ENCODE measurements at regions not wholly inside any gene's neighbourhood (a gene's known extent, or its start where the extent isn't known, plus 50 kb on each side); places are given as distances from the start of the nearest gene placed in this dataset.

DNA sequence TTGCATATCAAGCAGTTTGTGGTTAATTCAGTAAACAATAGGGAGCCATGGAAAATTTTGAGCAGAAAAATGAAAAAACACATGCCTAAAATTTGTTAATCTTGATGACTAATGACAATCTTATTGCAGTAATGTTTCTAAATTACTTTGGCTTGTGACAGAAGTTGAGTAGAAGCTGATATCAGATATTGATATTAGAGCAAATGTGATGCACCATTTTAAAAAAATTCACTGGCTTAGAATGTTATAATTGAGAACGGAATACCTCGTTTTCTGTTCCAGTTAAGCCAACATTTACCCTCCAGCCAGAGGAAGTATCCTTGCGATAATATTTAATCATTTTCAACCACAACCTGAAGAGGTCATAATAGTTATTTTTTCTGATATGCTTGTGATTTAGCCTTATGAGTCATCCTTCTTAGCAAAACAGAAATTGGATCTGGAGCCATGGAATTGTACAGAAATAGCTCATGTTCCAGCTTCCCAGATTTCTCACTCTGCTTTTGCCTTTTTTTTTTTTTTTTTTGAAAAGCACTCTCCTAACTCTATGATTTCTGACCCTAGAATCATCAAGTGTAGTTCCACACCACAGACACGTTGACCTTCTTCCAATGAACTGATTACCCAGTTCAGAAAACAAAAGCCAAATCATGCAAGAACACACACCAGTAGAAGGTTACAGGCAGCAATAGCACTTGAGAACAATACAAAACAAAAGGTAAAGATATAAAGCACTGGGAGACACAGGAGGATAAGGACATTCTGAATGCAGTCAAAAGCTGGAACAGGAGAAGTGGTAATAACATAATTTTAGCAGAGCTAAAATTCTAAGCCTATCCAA, 96.8 kb upstream of the PHYHIPL start:
- DNase-seq (ENCODE audit: extremely low read depth, low read depth) = no peak

DNA sequence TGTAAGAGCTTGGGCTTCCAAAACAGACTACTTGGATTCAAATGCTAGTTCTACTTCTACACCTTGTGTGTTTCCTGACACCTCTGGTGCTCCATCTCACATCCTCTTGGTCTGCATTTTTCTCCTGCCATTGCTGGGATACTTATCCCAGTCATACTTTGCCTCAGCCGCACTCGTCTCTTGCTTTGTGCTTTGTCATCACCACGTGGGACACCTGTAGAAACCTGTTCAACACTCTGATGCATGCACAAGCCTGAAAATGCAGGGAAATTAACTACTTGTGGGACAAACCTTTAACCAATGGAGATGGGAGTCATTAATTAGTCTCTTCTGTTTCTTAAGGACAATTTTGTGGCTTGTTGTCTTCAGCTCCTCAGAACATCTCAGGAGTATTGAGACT, 94.2 kb upstream of the PHYHIPL start:
- no peak for DNase-seq (ENCODE audit: extremely low read depth, low read depth)

DNA sequence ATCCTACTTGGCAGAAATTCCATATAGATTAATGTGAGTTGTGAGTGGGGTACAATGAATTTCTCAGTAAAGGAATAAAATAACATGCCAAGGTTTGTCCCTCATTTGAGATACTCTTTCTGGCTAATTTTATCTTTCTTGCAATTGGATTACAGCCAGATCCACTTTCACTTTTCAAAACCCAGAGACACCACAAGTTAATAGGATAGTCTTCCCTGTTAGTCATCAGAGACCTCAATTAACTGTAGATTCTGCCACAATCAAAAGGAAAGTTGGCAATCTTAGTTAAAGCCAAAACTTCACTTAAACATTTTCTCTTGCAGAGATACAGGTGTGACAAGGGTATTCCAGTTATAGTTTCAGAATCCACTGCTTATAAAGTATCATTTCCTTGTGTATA, 91.4 kb upstream of the PHYHIPL start:
- no peak for DNase-seq (ENCODE audit: extremely low read depth, low read depth)

DNA sequence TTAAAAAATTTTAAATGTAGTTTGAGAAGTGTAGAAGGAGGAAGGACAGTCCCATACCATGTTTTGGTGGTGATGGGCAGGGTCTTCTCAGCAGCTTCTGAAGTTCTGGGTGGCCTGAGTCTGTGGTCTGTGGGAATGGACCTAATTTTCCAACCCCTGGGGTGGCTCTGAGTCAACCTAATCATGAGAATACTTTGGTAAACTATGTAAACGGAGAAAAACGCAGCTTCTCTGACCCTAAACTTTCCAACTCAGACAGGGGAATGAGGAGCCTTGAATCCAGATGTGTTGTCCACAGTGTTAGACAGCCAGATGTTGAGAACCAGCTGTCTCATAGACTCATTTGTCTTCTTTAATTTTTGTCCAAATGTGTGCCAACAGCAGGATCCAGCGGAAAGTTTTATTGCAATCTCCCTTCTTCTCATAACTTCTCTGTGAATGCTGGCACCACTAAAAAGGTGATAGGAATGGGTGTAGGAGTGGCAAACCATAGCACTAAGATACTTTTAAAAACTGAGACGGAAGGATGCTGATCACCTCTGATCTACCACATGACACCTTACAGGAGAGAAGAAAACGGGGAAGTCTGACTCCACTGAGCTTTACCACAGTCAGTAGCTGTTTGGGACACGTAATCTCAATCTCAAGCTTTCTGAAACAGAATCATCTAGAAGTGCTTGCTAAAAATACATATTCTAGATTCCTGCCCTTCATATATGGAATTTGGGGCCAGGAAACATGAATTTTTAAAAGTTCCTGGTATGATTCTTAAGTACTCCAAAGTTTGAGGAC, 90.5 kb upstream of the PHYHIPL start:
- no peak for DNase-seq (ENCODE audit: extremely low read depth, low read depth)

DNA sequence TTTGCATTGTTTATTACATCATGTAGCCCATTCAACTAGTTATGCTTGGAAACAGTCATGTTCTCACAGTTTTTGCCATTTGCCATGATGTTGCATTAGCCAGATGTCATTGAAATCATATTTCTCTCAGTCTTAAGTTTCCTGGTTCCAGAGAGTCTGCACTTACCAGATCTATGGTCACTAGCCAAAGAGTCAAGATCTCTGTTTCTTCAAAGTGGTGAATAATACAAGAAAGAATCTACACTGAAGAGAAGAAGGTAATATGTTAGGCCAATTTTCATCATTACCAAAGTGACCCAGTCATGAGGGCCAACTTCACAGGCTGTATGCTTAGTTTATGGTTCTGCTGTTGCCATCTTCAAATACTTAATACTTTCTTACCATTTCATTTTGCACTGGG, 89.0 kb upstream of the PHYHIPL start:
- DNase-seq (ENCODE audit: extremely low read depth, low read depth) = no peak

DNA sequence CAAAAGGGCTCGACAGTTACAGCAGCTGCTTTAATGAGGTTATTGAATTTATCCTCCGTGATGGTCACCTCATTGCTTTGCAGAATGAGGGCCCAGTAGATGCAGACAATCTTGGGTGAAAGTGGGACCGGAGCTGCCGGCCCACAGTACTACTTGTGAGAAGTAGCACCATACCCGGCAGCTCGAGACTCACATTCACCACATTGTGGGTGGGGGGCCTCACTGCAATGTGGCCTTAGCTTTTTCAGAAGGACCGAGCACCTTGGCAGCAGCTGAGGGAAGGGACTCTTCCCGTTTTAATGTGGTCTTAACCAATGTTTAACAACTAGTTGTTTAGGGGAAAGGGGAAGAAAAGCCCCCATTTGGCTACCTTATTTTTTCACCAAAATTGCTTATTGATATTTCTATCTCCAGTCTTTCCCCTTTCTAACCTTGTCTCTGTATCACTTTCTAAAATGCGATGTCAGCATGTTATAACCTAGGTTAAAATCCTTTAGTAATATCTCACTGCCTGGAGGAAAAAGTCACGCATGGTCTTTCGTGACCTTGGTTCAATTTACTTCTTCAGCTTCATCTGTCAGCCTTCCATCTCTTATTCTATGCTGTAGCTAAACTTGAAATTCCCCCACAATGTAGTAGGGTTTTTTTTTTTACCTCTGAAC, 87.4 kb upstream of the PHYHIPL start:
- DNase-seq (ENCODE audit: extremely low read depth, low read depth) = no peak

DNA sequence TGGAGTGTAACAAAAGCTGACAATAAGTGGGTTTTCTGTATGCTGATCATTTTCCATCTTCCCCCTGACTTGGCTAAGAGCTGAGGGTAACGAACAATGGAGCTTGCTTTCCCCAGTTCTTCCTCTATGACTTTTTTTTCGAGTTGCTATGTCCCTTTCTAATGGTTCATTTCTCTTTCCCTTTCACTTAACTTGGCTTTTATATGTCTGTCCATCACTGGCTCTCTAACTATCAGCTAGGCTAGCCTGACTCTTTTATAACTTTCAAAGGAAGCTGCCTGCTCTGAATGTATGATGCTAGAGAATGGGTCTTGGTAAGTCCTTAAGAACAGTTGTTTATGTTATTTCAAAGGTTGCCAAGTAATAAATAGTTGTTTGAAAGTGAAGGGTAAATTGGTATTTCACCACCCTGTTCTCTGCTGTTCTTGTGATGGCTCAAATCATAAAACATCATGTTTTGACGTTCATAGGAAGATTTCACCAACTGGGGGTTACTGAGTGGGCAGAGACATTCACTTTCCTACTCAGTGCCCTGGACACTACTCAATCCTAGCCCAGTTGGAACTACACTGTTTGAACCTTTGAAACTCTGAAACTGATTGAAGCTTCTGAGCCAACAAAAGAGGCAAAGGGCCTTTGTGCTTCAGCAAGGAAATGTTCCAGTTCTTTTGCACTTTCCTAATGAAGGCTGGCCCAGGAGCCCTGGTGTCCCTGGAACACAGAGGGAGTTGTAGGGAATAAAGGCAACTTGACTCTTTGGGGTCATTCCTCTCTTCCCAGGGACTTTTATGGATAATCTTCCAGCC, 85.4 kb upstream of the PHYHIPL start:
- no peak for DNase-seq (ENCODE audit: extremely low read depth, low read depth)

DNA sequence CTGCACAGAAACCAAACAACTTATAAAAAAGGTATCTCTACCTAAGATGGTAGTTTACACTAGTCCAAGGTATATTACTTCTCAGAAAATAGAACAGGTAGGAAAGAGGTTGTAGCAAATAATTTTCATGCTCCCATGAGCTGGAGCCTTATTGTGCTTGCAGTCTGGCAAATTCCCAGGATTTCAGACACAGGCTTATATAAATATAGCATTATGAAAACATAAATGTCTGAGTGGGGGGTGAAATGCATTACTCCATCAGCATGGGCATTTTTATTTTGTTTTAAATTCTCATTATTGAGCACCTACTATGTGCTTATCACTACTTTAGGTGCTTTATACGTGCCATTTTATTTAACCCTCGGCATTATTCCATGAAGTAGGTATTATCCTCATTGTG, 83.0 kb upstream of the PHYHIPL start:
- DNase-seq (ENCODE audit: extremely low read depth, low read depth) = no peak

DNA sequence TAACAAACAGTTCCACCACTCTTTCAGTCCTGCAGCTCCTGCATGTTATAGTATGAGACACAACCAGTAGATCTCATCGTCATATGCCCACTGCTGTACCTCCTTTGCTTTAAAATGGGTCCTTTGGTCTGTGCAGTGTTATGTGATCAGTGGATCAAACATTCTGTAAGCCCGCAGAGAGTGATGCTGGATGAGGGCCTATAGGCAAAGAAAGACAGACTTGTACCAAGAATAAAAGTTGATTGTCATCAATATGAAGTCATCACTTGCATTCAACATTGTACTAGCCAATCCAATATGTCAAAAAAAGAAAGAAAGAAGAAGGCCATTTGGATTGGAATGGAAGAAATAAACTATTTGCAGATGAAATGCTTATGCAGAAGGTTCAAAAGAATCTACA, 79.8 kb upstream of the PHYHIPL start:
- no peak for DNase-seq (ENCODE audit: extremely low read depth, low read depth)

DNA sequence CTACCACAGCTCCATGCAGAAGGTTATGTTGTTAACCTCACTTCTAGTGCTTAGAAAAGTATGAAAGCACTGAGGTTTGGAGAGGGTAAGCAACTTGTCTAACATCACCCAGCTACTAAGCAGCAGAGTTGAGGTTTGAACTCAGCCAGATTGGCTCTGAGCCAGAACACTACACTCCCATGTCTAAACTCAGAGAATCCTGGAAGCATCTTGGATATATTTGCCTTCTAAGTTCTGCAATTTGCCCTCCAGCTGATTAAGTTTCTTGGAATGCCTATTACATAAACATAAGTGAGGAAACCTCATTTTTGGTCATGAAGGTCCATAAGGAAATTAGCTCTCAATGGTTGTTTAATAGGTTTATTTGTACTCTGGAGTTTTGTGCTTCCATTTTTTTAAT, 78.1 kb upstream of the PHYHIPL start:
- no peak for DNase-seq (ENCODE audit: extremely low read depth, low read depth)

DNA sequence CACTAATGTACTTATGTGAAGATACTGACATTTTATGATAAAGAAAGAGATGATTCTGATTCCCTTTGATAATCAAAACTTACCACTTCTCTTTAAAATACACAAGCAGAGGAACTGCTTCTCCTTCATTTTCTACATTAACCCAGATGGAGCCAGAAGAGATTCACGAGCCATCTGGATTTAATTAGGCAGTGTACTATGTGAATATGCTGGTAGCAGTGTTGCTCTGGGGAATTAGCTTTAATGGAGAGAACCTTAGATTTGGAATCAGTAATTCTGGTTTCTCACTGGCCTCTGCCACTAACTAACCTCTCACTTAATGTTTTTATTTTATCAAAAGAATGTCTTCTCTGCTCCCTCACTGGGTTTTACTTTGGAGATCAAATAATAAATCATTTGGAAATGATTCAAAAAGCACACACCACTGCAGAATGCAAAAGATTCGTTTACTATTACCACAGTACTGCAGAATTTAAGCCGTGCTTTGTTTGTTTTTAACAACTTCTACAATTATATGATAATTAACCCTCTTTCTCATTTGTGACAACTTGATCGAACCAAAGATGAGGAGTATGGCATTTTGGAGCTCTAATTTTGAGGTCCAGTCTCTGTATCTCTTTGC, 77.5 kb upstream of the PHYHIPL start:
- no peak for DNase-seq (ENCODE audit: extremely low read depth, low read depth)

DNA sequence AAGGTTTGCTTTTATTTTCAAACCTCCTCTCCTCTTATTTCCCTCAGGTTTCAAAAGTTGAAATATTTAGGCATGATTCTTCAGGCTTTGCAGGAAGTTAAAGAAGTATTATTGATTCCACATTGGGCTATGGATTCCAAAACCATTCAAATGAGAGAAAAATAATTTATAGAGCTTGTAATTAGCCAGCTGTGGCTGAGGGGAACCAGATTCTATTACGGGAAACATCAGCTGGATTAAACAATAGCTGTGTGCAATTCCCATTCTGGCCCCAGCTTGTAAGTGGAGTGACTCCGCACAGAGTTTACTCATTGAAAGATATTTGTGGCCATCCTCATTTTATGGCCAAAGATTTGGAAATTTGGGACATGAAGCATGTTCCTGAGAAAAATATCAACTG, 77.0 kb upstream of the PHYHIPL start:
- DNase-seq (ENCODE audit: extremely low read depth, low read depth) = no peak

DNA sequence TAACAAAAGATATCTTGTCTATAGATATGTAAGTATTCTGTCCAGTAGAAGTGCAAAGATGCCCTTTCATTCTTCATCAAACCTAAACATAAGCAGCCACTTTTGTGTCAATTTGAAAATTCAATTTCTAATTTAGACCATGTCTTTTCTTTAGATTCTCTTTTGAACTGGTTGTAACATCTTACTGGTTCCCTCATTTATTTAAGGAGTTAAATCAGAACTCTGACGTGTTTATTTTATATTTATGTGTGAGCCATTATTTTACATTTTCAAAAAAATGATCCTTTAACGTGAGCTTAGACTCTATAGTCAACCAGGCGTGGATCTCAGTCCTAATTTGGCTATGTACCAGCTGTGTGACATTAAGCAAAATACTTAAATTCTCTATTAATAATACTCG, 74.0 kb upstream of the PHYHIPL start:
- DNase-seq (ENCODE audit: extremely low read depth, low read depth) = no peak

DNA sequence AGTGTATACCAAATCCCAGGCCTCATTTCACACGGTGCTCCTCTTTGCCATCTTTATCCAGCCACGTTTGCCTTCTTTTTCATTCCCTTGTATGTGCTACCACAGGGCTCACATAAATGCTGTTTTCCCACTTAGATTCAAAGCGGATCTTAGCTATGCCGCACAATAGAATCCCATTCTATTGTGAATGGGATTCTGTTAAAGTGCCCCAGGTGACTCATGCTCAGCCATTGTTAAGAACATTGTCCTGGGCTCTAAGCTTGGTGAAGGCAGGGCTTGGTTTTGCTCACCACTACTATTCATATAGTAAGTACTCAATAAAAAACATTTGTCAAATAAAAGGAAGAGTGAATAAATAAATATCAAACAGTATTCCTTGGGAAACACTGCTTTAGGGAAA, 72.3 kb upstream of the PHYHIPL start:
- no peak for DNase-seq (ENCODE audit: extremely low read depth, low read depth)

DNA sequence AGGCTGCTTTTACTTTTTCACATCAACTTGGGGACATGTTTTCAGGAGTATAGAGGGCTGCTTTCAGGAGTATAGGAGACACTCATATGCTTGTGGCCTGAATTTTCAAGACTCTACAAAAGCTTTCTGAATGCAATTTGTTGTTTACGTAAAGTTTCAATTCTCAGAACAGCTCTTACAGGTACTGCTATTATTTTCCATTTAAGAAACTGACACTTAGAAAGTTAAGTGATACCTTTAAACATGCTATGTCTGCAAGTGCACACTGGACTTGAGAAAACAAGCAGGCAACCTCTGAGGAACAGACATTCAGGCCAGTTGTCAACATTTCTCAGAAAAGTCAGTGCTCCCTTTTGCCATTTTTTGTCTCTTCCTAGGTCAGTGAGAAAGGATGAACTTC, 70.0 kb upstream of the PHYHIPL start:
- DNase-seq (ENCODE audit: extremely low read depth, low read depth) = no peak

DNA sequence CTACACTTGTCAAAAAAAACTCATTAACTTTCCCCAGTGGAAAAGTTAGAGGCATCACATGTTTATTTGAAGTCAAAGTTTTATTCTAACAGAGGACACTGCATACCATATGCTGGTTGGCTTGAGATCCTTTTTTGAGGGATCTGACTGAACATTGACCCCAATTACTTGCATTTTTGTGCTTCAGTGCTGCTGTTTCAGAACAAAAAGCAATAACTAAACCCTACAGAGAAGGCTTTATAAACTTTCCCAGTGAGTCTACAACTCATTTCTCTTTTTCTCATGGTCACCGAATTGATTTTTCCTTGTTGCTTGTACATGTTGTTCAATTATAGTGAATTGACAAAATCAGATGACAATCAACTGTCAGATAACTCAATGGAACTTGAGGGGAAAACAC, 69.3 kb upstream of the PHYHIPL start:
- no peak for DNase-seq (ENCODE audit: extremely low read depth, low read depth)

DNA sequence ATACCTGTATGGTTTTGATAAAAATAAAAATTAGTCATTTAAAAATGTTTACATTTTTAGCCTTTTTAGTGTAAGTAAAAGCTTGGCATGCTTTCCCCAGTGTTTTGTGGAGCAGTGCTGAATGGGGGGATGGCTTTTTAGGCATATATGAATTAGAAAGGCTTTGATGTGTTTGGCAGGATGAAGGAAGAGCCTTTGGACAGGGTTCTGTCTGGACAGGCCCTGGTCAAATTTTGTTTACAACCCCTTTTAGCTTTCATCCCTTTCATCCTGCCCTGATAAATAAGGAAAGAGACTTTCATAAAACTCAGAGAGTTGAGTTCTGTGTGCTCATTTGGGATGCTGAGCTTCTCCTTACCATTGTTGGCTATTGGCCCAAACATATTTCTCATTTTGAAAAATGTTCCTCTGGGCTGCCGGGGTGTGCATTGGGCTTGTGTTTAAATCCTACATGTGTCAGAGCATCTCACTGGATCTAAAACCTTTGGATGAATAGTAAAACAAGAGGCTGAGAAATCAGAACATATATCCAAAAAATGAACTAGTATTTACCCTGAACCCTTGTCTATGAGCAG, 68.1 kb upstream of the PHYHIPL start:
- DNase-seq (ENCODE audit: extremely low read depth, low read depth) = no peak

DNA sequence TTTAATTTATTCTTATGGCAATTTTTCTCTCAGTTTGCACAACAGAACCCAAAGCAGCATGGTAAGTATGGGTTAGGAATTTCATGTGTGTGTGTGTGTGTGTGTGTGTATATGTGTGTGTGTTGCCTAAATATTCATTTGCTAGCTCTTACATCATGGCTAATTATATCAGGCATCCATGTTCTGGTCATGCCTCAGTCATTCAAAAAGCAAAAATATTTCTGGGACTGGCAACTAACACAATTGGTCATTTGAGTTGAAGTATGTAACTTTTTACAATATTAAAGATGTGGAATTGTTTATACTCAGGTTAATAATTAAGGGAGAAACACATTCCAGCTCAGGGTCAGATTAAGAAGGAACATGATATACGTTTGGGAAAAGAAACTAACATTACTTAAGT, 67.6 kb upstream of the PHYHIPL start:
- no peak for DNase-seq (ENCODE audit: extremely low read depth, low read depth)

DNA sequence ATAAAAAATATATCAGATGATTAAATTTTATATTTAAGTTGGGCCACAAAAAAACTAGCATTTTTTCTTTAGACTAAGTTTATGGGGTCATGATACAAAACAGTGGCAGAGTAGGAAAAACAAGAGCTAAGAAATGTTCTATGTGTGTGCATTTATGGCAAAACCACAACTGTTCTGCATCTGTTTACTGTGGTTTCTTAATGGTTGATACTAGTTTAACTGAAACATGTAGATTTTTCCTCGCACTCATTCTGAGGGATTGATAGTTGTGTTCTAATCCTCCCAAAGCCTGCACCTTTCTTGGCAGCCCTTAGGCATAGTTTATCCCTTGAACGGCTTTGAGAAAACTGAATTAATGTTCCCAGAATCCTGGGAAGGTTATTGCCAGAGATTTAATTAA, 66.6 kb upstream of the PHYHIPL start:
- DNase-seq (ENCODE audit: extremely low read depth, low read depth) = no peak

DNA sequence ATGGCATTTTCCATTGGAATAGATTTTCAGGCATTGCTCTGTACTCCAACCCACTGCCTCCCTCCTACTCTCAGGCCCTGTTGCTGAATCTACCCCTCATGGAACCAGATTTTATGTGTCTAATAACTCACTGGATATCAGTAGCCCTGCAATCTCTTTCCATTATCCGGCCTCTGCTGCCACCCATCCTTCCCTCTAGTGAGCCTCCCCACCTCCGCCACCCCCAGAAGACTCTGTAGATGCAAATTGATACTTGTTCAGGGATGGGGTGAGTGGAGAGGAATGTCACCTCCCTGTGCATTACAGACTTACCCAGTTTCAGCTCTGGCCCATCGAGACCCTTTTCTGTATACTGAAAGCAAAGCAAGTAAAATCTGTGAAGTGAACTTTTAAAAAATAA, 52.3 kb upstream of the PHYHIPL start:
- no peak for DNase-seq (ENCODE audit: extremely low read depth, low read depth)

Measured in NCI-H460 (cell line).